Neural crest cell (in vitro differentiated cells): ENCODE measurements at regions not wholly inside any gene's neighbourhood (a gene's known extent, or its start where the extent isn't known, plus 50 kb on each side); places are given as distances from the start of the nearest gene placed in this dataset.

Source experiments
- DNase-seq: peaks from one replicate; pipeline ENCODE4 v3.0.0; 2021; ENCODE audit warnings: low read depth, mixed read lengths, low spot score
- H3K27ac Mint-ChIP-seq: one replicate; pipeline ENCODE4 v1.8.0; 2021; ENCODE audit warnings: mild to moderate bottlenecking, mixed read lengths; ENCODE audit not compliant: unreplicated experiment
- H3K27me3 Mint-ChIP-seq: 2 replicates; pipeline ENCODE4 v1.8.0; 2021; ENCODE audit warnings: low read depth, mild to moderate bottlenecking, mixed read lengths
- H3K36me3 Mint-ChIP-seq: 2 replicates; pipeline ENCODE4 v1.8.0; 2021; ENCODE audit warnings: low read depth, mild to moderate bottlenecking, mixed read lengths
- H3K4me1 Mint-ChIP-seq: 2 replicates; pipeline ENCODE4 v1.8.0; 2021; ENCODE audit warnings: mixed read lengths
- H3K4me3 Mint-ChIP-seq: one replicate; pipeline ENCODE4 v1.8.0; 2021; ENCODE audit warnings: mild to moderate bottlenecking, mixed read lengths
- H3K9me3 Mint-ChIP-seq: 2 replicates; pipeline ENCODE4 v1.8.0; 2021; ENCODE audit warnings: mixed read lengths
- TF ChIP-seq, protein P1 (sequence below): fragments of 200-600 bp; sonication (generic); conservative IDR thresholded peaks from 2 replicates; pipeline ENCODE4 v1.5.0; 2021; ENCODE audit warnings: antibody characterized with exemption, mild to moderate bottlenecking

DNA sequence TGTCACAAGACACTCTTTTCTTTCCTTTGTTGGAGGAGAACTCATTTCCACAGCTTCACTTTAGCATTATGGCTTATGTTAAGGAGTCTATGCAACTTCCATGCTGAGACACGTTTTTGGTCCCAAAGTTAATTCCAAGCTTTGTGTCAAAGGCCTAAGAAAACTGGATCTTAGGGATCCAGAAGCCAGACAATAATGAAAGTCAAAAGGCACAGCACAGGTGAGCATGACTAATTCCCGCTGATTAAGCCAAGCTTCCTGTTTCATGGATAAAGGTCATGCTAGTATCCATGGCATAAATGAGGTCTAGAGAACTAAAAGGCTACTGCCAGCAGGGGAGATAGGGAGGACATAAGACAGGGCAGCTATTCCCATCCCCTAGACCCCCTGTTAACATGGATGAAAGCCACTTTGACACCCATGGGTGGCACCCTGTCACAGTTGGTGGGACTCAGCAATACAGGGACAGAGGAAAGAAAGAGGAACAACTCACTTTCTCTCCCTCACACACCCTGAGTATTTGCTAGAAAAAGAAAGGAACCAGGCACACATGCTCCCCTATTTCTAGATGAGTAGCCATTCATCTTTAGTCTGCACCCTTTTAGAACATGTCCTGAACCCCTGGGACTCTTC lies 438.1 kb upstream of the CDH9 start:
- Mint-ChIP-seq H3K27ac (no peak overlapping the region), H3K4me3 (no peak overlapping the region), H3K4me1 (peaks cover 22% of the 10 kb centered on the region), H3K9me3 (peaks cover 10% of the 10 kb centered on the region), H3K27me3 (no peaks in the 10 kb centered on the region), H3K36me3 (peaks cover 32% of the 10 kb centered on the region)
- TF ChIP-seq, protein P1, sequence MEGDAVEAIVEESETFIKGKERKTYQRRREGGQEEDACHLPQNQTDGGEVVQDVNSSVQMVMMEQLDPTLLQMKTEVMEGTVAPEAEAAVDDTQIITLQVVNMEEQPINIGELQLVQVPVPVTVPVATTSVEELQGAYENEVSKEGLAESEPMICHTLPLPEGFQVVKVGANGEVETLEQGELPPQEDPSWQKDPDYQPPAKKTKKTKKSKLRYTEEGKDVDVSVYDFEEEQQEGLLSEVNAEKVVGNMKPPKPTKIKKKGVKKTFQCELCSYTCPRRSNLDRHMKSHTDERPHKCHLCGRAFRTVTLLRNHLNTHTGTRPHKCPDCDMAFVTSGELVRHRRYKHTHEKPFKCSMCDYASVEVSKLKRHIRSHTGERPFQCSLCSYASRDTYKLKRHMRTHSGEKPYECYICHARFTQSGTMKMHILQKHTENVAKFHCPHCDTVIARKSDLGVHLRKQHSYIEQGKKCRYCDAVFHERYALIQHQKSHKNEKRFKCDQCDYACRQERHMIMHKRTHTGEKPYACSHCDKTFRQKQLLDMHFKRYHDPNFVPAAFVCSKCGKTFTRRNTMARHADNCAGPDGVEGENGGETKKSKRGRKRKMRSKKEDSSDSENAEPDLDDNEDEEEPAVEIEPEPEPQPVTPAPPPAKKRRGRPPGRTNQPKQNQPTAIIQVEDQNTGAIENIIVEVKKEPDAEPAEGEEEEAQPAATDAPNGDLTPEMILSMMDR = no peak
- DNase-seq = no peak

DNA sequence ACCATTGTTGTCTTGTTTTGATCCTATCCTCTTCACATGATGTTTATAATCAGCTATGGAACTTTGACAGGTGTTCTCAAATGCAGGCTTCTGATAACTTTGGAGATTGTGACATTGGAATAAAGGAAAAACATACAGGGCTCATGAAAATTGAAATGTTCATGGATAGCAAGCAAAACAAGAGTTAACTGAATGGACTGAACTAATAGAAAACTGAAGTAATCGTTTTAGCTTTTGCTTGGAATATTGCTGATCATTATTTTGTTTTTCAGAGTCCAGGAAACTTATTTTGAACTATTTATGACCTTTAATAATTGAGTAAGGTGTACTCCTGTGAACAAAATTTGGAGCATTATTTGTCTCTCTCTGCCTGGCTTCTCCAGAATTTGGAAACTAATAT lies 436.7 kb upstream of the CDH9 start:
- H3K27ac Mint-ChIP-seq = no peak overlapping the region
- H3K9me3 Mint-ChIP-seq = peaks cover 10% of the 10 kb centered on the region
- H3K27me3 Mint-ChIP-seq = no peaks in the 10 kb centered on the region
- peaks cover 22% of the 10 kb centered on the region for H3K4me1 Mint-ChIP-seq
- DNase-seq = no peak
- TF ChIP-seq, protein P1 = no peak
- peaks cover 32% of the 10 kb centered on the region for H3K36me3 Mint-ChIP-seq
- H3K4me3 Mint-ChIP-seq = no peak overlapping the region

DNA sequence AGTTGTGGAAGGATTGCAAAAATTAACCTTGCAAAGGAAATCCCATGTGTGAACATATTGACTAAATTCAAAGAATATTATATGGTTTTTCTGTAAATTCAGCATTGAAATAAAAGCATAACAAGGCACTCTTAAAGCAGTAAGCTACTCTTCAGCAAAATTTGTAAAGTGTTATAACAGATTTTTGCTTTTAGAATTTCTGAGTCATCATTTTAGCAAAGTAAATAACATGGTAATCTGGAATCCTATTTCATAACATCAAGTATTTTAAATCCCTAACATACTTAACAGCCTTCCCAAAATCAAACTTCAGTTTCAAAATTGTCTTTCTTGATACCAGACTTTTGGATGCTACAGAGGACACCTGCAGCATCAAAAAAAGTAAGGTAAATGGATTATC lies 436.0 kb upstream of the CDH9 start:
- H3K27me3 Mint-ChIP-seq = no peaks in the 10 kb centered on the region
- H3K9me3 Mint-ChIP-seq = peaks cover 10% of the 10 kb centered on the region
- DNase-seq = no peak
- no peak overlapping the region for H3K27ac Mint-ChIP-seq
- peaks cover 32% of the 10 kb centered on the region for H3K36me3 Mint-ChIP-seq
- peaks cover 22% of the 10 kb centered on the region for H3K4me1 Mint-ChIP-seq
- H3K4me3 Mint-ChIP-seq = no peak overlapping the region
- TF ChIP-seq, protein P1 = no peak

DNA sequence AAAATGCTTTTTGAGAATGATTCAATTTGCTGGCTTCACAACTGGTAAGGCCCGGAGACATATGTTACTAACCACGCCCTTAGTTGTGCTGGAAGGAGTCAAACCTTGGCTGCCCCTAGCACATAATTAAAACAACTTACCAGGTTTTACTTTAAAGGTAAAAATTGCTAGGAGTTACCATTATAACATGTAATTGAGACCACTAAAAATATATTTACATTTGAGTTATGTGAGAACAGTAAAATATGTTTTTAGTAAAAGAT lies 435.6 kb upstream of the CDH9 start:
- peaks cover 32% of the 10 kb centered on the region for H3K36me3 Mint-ChIP-seq
- H3K27ac Mint-ChIP-seq = no peak overlapping the region
- H3K4me3 Mint-ChIP-seq = peak overlapping the region; percentile 80
- H3K4me1 Mint-ChIP-seq = peaks cover 22% of the 10 kb centered on the region
- H3K9me3 Mint-ChIP-seq = peaks cover 10% of the 10 kb centered on the region
- TF ChIP-seq, protein P1 = no peak
- no peak for DNase-seq
- no peaks in the 10 kb centered on the region for H3K27me3 Mint-ChIP-seq

DNA sequence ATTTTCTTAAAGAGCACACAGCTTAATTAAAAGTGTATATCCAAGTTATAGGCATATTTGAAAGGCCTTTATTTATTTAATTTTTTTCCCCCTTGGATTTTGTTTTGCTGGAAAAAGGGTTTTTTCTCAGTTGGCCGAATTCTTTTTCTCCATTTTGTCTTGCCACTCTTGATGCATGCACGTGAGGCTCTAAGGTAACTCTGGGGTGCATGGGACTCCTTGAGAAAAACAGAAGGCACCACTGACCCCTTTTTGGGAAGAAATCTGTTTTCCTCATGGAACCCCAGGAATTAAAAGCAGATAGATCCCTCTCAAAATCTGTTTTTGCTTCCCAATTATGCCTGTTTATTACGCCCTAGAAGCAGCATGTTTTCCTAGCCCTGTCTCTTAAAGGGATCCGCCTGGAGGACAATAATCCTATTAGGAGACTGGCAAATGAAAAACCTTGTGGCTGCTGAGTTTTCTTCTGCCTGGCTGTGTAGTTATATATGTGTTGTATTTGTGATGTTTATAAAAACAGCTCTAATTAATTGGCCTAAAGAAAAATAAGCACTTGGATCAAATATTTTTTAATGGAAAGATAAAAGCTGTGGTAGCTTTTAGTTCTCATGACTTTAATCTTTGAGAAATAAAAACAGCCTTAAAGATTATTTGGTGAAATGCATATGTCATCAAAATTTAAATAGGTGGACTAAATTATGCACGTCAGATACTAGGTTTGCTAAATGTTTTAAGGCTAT lies 435.1 kb upstream of the CDH9 start:
- peak overlapping the region; percentile 13 for H3K27ac Mint-ChIP-seq
- TF ChIP-seq, protein P1 = no peak
- no peak for DNase-seq
- peak overlapping the region; percentile 80 for H3K4me3 Mint-ChIP-seq
- H3K27me3 Mint-ChIP-seq = no peaks in the 10 kb centered on the region
- H3K36me3 Mint-ChIP-seq = peaks cover 32% of the 10 kb centered on the region
- H3K9me3 Mint-ChIP-seq = peaks cover 10% of the 10 kb centered on the region
- peaks cover 22% of the 10 kb centered on the region for H3K4me1 Mint-ChIP-seq
